GM21723 (cell line): ENCODE measurements at regions not wholly inside any gene's neighbourhood (a gene's known extent, or its start where the extent isn't known, plus 50 kb on each side); places are given as distances from the start of the nearest gene placed in this dataset.

Experiments
- ATAC-seq: cut with Tn5 transposase; IDR thresholded peaks from one replicate; pipeline ENCODE4 v1.9.1; 2021; ENCODE audit warnings: mild to moderate bottlenecking, moderate library complexity; ENCODE audit not compliant: unreplicated experiment

- no peak for ATAC-seq
Measured at GRCh38 chr1:81452693-81453366, 347.9 kb upstream of the ADGRL2 start.

GRCh38 chr1:81449786-81450185, 350.9 kb upstream of the ADGRL2 start:
- no peak for ATAC-seq

GRCh38 chr1:81446000-81446669, 354.6 kb upstream of the ADGRL2 start:
- no peak for ATAC-seq

GRCh38 chr1:81443288-81443687, 357.4 kb upstream of the ADGRL2 start:
- no peak for ATAC-seq

GRCh38 chr1:81439046-81439823, 361.5 kb upstream of the ADGRL2 start:
- ATAC-seq, result peak; percentile 61

- peak; percentile 80 for ATAC-seq
Measured at GRCh38 chr1:81437649-81438048, 363.1 kb upstream of the ADGRL2 start.

GRCh38 chr1:81437213-81437612, 363.5 kb upstream of the ADGRL2 start:
- ATAC-seq, result no peak

- ATAC-seq, result no peak
Measured at GRCh38 chr1:81435175-81435574, 365.6 kb upstream of the ADGRL2 start.

- ATAC-seq, result no peak
Measured at GRCh38 chr1:81433676-81434075, 367.1 kb upstream of the ADGRL2 start.

- no peak for ATAC-seq
Measured at GRCh38 chr1:81432654-81433109, 368.1 kb upstream of the ADGRL2 start.

- no peak for ATAC-seq
Measured at GRCh38 chr1:81432059-81432458, 368.7 kb upstream of the ADGRL2 start.

- ATAC-seq, result no peak
Measured at GRCh38 chr1:81431624-81432000, 369.1 kb upstream of the ADGRL2 start.

- peak; percentile 66 for ATAC-seq
Measured at GRCh38 chr1:81430955-81431623, 369.6 kb upstream of the ADGRL2 start.

GRCh38 chr1:81430236-81430938, 370.3 kb upstream of the ADGRL2 start:
- no peak for ATAC-seq

GRCh38 chr1:81428998-81429397, 371.7 kb upstream of the ADGRL2 start:
- no peak for ATAC-seq

GRCh38 chr1:81424816-81425215, 375.9 kb upstream of the ADGRL2 start:
- ATAC-seq, result no peak

- ATAC-seq, result no peak
Measured at GRCh38 chr1:81424061-81424460, 376.7 kb upstream of the ADGRL2 start.

- ATAC-seq, result no peak
Measured at GRCh38 chr1:81420760-81421159, 380.0 kb upstream of the ADGRL2 start.

- peak; percentile 95 for ATAC-seq
Measured at GRCh38 chr1:81414488-81415015, 386.2 kb upstream of the ADGRL2 start.

GRCh38 chr1:81412954-81413353, 387.8 kb upstream of the ADGRL2 start:
- ATAC-seq, result no peak
